Liver (tissue), 8 donors: ENCODE measurements at regions not wholly inside any gene's neighbourhood (a gene's known extent, or its start where the extent isn't known, plus 50 kb on each side); places are given as distances from the start of the nearest gene placed in this dataset.

Experiments used
- DNase-seq: peaks from one replicate; pipeline ENCODE4 v3.0.0-alpha.2; 2017; ENCODE audit warnings: low spot score
- H3K27ac ChIP-seq, 2 donors: one replicate each; pipeline ENCODE4 v1.7.0; 2013; ENCODE audit warnings: inconsistent platforms in 2 of 2, low read length in 2 of 2, control low read depth in 1 of 2, low read depth in 1 of 2, mild to moderate bottlenecking in 1 of 2
- H3K27me3 ChIP-seq, 4 donors: one replicate each; pipeline versions ENCODE4 v1.6.1 to v1.7.0; 2013; ENCODE audit warnings: low read length in 3 of 4, inconsistent platforms in 1 of 4, mild to moderate bottlenecking in 1 of 4, moderate library complexity in 1 of 4; ENCODE audit not compliant: control insufficient read depth in 4 of 4, insufficient read depth in 4 of 4
- H3K36me3 ChIP-seq, 4 donors: one replicate each; pipeline versions ENCODE4 v1.6.1 to v1.7.0; 2013; ENCODE audit warnings: low read length in 3 of 4, mild to moderate bottlenecking in 3 of 4, low read depth in 1 of 4, moderate library complexity in 1 of 4; ENCODE audit not compliant: control insufficient read depth in 4 of 4, insufficient read depth in 3 of 4
- H3K4me1 ChIP-seq, 4 donors: one replicate each; pipeline versions ENCODE4 v1.6.1 to v1.7.0; 2013; ENCODE audit warnings: low read length in 3 of 4, mild to moderate bottlenecking in 3 of 4, moderate library complexity in 1 of 4; ENCODE audit not compliant: control insufficient read depth in 4 of 4, insufficient read depth in 4 of 4
- H3K4me3 ChIP-seq, 3 donors: one replicate each; pipeline versions ENCODE4 v1.6.1 to v1.7.0; 2013; ENCODE audit warnings: low read length in 3 of 3, control low read depth in 1 of 3, low read depth in 1 of 3, mild to moderate bottlenecking in 1 of 3
- H3K9ac ChIP-seq, 2 donors: one replicate each; pipeline ENCODE4 v1.7.0; 2013; ENCODE audit warnings: low read length in 2 of 2, mild to moderate bottlenecking in 2 of 2, moderate library complexity in 2 of 2, control low read depth in 1 of 2, low read depth in 1 of 2
- H3K9me3 ChIP-seq, 4 donors: one replicate each; pipeline versions ENCODE4 v1.6.1 to v1.7.0; 2013; ENCODE audit warnings: low read length in 3 of 4; ENCODE audit not compliant: control insufficient read depth in 4 of 4
- EGR1 ChIP-seq, 2 donors: IDR thresholded peaks; 2 replicates each; pipeline ENCODE4 v1.6.1; 2016 to 2018; ENCODE audit warnings: antibody characterized with exemption in 2 of 2, low read depth in 2 of 2
- FOXA1 ChIP-seq: IDR thresholded peaks from 2 replicates; pipeline ENCODE4 v1.6.1; 2016; ENCODE audit warnings: antibody characterized with exemption
- FOXA2 ChIP-seq: IDR thresholded peaks from 2 replicates; pipeline ENCODE4 v1.6.1; 2016; ENCODE audit warnings: antibody characterized with exemption
- GABPA ChIP-seq, 2 donors: IDR thresholded peaks in 1 of 2; conservative IDR thresholded peaks in 1 of 2; 2 replicates each; pipeline ENCODE4 v1.6.1; 2016; ENCODE audit warnings: antibody characterized with exemption in 2 of 2, mild to moderate bottlenecking in 1 of 2, moderate library complexity in 1 of 2
- HNF4A ChIP-seq, 2 donors: conservative IDR thresholded peaks; 2 replicates each; pipeline ENCODE4 v1.6.1; 2016; ENCODE audit warnings: antibody characterized with exemption in 2 of 2, mild to moderate bottlenecking in 2 of 2
- HNF4G ChIP-seq: IDR thresholded peaks from 2 replicates; pipeline ENCODE4 v1.6.1; 2016; ENCODE audit warnings: antibody characterized with exemption
- JUND ChIP-seq, 2 donors: IDR thresholded peaks; 2 replicates each; pipeline ENCODE4 v1.6.1; 2016; ENCODE audit warnings: antibody characterized with exemption in 2 of 2
- NR2F2 ChIP-seq: IDR thresholded peaks from 2 replicates; pipeline ENCODE4 v1.6.1; 2016; ENCODE audit warnings: antibody characterized with exemption
- RAD21 ChIP-seq, 2 donors: IDR thresholded peaks; 2 replicates each; pipeline ENCODE4 v1.6.1; 2016; ENCODE audit warnings: antibody characterized with exemption in 2 of 2, mild to moderate bottlenecking in 2 of 2
- RXRA ChIP-seq, 2 donors: IDR thresholded peaks; 2 replicates each; pipeline ENCODE4 v1.6.1; 2017 to 2018; ENCODE audit warnings: antibody characterized with exemption in 2 of 2, mild to moderate bottlenecking in 1 of 2
- SP1 ChIP-seq: IDR thresholded peaks from 2 replicates; pipeline ENCODE4 v1.6.1; 2018; ENCODE audit warnings: antibody characterized with exemption, mild to moderate bottlenecking
- TAF1 ChIP-seq: conservative IDR thresholded peaks from 2 replicates; pipeline ENCODE4 v1.6.1; 2016; ENCODE audit warnings: antibody characterized with exemption, mild to moderate bottlenecking
- YY1 ChIP-seq: IDR thresholded peaks from 2 replicates; pipeline ENCODE4 v1.6.1; 2016; ENCODE audit warnings: antibody characterized with exemption, mild to moderate bottlenecking
- WGBS: extraction: QIAGEN DNeasy Blood & Tissue Kit; methylation state at CpG from one replicate; pipeline ENCODE4 v1.1.7; 2013; 5-methylcytosine and 5-hydroxymethylcytosine counted together
- TF ChIP-seq, protein P1 (sequence below): IDR thresholded peaks from 2 replicates; pipeline ENCODE4 v1.6.1; 2016; ENCODE audit warnings: antibody characterized with exemption
- TF ChIP-seq, protein P2 (sequence below): IDR thresholded peaks from 2 replicates; pipeline ENCODE4 v1.6.1; 2016; ENCODE audit warnings: antibody characterized with exemption, mild to moderate bottlenecking
- TF ChIP-seq, protein P3 (sequence below): IDR thresholded peaks from 2 replicates; pipeline ENCODE4 v1.6.1; 2016; ENCODE audit warnings: antibody characterized with exemption
- TF ChIP-seq, protein P4 (sequence below): IDR thresholded peaks from 2 replicates; pipeline ENCODE4 v1.6.1; 2016; ENCODE audit warnings: antibody characterized with exemption
- TF ChIP-seq, protein P5 (sequence below): fragments of 150-350 bp; IDR thresholded peaks from 2 replicates; pipeline ENCODE4 v1.5.1; 2017; ENCODE audit warnings: improper control_type of control experiment, low read depth, low read length; ENCODE audit not compliant: missing input control
- donor health status: healthy.
- donor health status: healthy.
- donor health status: healthy.
- donor health status: healthy.
- donor health status: healthy.

DNA sequence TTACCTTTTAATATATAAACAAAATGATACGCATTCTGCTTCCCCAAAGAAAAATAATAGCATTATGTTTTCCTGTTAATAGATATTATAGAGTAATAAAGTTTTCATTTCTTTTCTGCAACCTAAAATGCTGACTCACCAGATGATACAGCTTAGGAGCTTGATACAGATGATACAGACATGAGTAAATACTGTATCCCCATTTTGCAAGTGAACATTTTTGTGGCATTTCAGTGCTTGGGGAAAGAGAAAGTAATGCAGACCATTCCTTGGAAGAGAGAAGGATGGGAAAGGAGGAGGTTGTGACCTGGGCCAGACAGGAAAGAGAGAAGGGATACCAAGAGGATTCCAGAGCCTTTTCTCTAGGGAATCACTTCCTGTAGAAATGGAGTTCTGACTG is 97.5 kb upstream of the FSHR start:
- DNase-seq: no peak

DNA sequence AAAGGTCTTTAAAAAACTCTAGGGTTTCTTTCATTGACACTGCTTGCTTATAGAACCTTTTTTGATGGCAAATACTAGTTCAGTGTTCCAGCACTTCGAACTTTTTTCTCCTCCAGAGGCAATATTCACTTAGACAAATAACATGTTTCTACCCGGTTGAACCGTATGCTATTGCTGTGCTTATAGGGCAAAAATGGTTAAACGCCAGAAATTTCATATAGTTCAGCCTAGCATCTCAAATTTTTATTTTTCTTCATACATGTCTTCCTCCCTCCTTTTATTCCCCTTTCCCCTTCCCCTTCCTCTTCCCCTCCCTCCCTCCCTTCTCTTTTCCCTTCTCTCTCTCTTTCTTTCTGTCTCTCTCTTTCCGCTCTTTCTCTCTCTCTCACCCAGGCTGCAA is 96.9 kb upstream of the FSHR start:
- Histone ChIP-seq H3K4me3 (no peak overlapping the region), H3K4me1 (no peaks in the 10 kb centered on the region), H3K9ac (no peak overlapping the region), H3K27ac (no peak overlapping the region), H3K9me3 (no peaks in the 10 kb centered on the region), H3K27me3 (no peaks in the 10 kb centered on the region), H3K36me3 (no peaks in the 10 kb centered on the region)
- TF ChIP-seq EGR1 (IDR thresholded peaks at IDR 0.05; ENCODE audit: low read depth in 2 of 2) (no peak), JUND (IDR thresholded peaks at IDR 0.05) (no peak), RAD21 (IDR thresholded peaks at IDR 0.05) (no peak), HNF4A (conservative IDR thresholded peaks at IDR 0.05) (no peak), NR2F2 (no peak), TAF1 (no peak), FOXA1 (no peak)
- TF ChIP-seq, protein P1, sequence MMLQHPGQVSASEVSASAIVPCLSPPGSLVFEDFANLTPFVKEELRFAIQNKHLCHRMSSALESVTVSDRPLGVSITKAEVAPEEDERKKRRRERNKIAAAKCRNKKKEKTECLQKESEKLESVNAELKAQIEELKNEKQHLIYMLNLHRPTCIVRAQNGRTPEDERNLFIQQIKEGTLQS: no peak
- TF ChIP-seq, protein P2, sequence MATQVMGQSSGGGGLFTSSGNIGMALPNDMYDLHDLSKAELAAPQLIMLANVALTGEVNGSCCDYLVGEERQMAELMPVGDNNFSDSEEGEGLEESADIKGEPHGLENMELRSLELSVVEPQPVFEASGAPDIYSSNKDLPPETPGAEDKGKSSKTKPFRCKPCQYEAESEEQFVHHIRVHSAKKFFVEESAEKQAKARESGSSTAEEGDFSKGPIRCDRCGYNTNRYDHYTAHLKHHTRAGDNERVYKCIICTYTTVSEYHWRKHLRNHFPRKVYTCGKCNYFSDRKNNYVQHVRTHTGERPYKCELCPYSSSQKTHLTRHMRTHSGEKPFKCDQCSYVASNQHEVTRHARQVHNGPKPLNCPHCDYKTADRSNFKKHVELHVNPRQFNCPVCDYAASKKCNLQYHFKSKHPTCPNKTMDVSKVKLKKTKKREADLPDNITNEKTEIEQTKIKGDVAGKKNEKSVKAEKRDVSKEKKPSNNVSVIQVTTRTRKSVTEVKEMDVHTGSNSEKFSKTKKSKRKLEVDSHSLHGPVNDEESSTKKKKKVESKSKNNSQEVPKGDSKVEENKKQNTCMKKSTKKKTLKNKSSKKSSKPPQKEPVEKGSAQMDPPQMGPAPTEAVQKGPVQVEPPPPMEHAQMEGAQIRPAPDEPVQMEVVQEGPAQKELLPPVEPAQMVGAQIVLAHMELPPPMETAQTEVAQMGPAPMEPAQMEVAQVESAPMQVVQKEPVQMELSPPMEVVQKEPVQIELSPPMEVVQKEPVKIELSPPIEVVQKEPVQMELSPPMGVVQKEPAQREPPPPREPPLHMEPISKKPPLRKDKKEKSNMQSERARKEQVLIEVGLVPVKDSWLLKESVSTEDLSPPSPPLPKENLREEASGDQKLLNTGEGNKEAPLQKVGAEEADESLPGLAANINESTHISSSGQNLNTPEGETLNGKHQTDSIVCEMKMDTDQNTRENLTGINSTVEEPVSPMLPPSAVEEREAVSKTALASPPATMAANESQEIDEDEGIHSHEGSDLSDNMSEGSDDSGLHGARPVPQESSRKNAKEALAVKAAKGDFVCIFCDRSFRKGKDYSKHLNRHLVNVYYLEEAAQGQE: no peak
- WGBS: 82% methylated on average over 5 of the region's 5 CpGs
- DNase-seq: no peak

More for the DNA sequence above, 97.5 kb upstream of the FSHR start:
- H3K4me1 ChIP-seq: no peaks in the 10 kb centered on the region
- no peaks in the 10 kb centered on the region for H3K9me3 ChIP-seq
- no peak overlapping the region for H3K27ac ChIP-seq
- H3K9ac ChIP-seq: no peak overlapping the region
- no peaks in the 10 kb centered on the region for H3K27me3 ChIP-seq
- no peak for TF ChIP-seq RAD21 (IDR thresholded peaks at IDR 0.05)
- TF ChIP-seq YY1: no peak
- TF ChIP-seq EGR1 (IDR thresholded peaks at IDR 0.05; ENCODE audit: low read depth in 2 of 2): no peak
- TF ChIP-seq, protein P3, sequence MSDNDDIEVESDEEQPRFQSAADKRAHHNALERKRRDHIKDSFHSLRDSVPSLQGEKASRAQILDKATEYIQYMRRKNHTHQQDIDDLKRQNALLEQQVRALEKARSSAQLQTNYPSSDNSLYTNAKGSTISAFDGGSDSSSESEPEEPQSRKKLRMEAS: no peak
- TF ChIP-seq RXRA (IDR thresholded peaks at IDR 0.05): no peak
- TF ChIP-seq, protein P1: no peak
- TF ChIP-seq, protein P2: no peak
- TF ChIP-seq, protein P4, sequence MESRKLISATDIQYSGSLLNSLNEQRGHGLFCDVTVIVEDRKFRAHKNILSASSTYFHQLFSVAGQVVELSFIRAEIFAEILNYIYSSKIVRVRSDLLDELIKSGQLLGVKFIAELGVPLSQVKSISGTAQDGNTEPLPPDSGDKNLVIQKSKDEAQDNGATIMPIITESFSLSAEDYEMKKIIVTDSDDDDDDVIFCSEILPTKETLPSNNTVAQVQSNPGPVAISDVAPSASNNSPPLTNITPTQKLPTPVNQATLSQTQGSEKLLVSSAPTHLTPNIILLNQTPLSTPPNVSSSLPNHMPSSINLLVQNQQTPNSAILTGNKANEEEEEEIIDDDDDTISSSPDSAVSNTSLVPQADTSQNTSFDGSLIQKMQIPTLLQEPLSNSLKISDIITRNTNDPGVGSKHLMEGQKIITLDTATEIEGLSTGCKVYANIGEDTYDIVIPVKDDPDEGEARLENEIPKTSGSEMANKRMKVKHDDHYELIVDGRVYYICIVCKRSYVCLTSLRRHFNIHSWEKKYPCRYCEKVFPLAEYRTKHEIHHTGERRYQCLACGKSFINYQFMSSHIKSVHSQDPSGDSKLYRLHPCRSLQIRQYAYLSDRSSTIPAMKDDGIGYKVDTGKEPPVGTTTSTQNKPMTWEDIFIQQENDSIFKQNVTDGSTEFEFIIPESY: no peak
- TF ChIP-seq NR2F2: no peak
- no peak for TF ChIP-seq GABPA (IDR thresholded peaks at IDR 0.05 in 1 of 2, conservative IDR thresholded peaks at IDR 0.05 in 1 of 2)
- no peak for TF ChIP-seq HNF4G
- TF ChIP-seq, protein P5, sequence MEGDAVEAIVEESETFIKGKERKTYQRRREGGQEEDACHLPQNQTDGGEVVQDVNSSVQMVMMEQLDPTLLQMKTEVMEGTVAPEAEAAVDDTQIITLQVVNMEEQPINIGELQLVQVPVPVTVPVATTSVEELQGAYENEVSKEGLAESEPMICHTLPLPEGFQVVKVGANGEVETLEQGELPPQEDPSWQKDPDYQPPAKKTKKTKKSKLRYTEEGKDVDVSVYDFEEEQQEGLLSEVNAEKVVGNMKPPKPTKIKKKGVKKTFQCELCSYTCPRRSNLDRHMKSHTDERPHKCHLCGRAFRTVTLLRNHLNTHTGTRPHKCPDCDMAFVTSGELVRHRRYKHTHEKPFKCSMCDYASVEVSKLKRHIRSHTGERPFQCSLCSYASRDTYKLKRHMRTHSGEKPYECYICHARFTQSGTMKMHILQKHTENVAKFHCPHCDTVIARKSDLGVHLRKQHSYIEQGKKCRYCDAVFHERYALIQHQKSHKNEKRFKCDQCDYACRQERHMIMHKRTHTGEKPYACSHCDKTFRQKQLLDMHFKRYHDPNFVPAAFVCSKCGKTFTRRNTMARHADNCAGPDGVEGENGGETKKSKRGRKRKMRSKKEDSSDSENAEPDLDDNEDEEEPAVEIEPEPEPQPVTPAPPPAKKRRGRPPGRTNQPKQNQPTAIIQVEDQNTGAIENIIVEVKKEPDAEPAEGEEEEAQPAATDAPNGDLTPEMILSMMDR: no peak
- no peak for TF ChIP-seq FOXA1
- TF ChIP-seq FOXA2: no peak
- TF ChIP-seq TAF1: no peak
- TF ChIP-seq SP1: no peak
- TF ChIP-seq JUND (IDR thresholded peaks at IDR 0.05): no peak
- H3K4me3 ChIP-seq: no peak overlapping the region
- 84% methylated on average over 1 of the region's 1 CpG for WGBS
- no peaks in the 10 kb centered on the region for H3K36me3 ChIP-seq
